ENCODE measurements at regions not wholly inside any gene's neighbourhood (a gene's known extent, or its start where the extent isn't known, plus 50 kb on each side); places are given as distances from the start of the nearest gene placed in this dataset.

- no peak for DNase-seq
Observed at GRCh38 chr13:84238381-84238780, 356.1 kb upstream of the SLITRK1 start.

- DNase-seq: no peak
Observed at GRCh38 chr13:84237143-84237542, 354.9 kb upstream of the SLITRK1 start.

DNA sequence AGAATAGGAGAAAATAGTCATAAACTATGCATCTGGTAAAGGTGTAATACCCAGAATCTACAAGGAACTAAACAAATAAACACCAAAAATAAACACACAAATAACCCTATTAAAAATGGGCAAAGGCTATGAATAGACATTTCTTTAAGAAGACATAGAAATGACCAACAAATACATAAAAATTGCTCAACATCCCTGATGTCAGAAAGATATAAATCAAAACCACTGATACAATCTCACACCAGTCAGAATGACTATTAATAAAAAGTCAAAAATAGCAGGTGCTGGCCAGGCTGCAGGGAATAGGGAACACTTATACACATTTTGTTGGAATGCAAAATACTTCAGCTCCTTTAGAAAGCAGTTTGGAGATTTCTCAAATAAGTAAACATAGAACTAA is 352.1 kb upstream of the SLITRK1 start:
- DNase-seq: no peak

DNA sequence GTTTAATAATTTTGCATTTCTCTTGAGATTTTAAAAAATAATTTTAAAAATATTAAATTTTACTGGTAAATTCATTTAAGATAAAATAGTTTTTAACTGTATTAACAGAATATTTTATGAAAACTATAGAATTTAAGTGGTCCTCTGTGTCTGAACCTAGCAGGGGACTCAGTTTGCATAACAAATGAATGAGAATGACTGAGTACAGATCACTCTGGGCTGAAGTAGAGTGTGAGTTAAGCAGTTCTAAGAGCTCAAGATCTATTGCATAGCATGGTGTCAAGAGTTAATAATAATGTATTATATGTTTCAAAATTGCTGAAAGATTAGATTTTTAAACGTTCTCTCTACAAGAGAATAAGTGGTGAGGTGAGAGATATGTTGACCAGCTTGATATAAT is 348.3 kb upstream of the SLITRK1 start:
- DNase-seq: no peak

- no peak for DNase-seq
Observed at GRCh38 chr13:84211048-84211447, 328.8 kb upstream of the SLITRK1 start.

- no peak for DNase-seq
Observed at GRCh38 chr13:84208246-84208910, 326.1 kb upstream of the SLITRK1 start.

- no peak for DNase-seq
Observed at GRCh38 chr13:84207509-84207908, 325.2 kb upstream of the SLITRK1 start.

- DNase-seq: no peak
Observed at GRCh38 chr13:84200971-84201370, 318.7 kb upstream of the SLITRK1 start.

DNA sequence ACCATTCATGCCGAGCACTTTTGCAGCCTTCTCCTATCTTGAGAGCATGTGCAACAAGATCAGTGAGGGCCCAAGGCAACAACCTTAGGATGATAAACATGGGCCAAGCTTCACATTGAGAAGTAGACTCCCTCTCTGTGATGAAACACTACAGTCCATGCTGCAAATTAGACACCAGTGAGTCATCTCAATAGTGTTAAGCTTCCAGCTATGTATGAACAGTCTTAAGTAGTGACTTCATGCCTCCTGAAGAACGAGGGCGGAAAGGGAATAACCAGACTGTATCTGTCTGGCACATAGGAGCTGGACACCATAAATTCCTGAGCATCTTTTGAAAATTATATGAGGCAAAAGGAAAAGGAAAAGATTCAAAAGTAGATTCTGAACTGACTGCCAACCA is 309.9 kb upstream of the SLITRK1 start:
- no peak for DNase-seq

DNA sequence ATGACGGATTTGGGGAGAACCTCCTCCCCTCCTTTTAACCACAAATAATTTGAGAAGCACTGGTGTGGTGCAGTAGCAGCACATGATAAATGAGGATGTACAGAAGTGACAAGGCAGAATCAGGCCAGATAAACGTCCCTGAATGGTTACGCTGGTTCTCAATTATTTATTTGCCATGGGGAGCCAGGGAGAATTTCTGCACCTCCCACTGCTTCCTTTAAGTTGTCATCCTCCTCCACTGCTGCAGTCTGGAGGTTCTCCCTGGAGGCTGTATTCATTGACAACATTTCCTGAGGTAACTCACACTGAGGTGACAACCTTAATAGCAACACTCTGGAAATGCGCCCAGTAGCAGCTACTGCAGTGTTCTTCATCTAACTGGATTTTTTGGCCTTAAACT is 308.9 kb upstream of the SLITRK1 start:
- no peak for DNase-seq

DNA sequence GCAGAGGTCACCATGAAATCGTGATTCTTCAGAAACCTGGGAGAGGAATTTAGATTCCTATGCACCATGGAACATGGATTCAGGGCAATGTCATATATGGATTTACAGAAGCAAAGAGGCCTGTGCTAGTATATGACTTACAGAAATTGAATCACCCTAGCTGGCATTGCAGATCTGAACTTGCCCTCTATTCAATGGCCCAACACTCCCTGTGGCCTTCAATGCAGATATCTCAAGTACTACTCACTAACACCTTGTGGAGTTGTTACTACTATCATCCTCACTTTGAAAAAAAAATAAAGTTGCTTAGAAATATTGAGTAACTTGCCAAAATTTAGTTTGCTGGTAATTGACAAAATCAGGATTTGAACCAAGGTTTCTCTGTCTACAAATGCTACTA is 305.4 kb upstream of the SLITRK1 start:
- DNase-seq: no peak

- no peak for DNase-seq
Observed at GRCh38 chr13:84139561-84140158, 257.4 kb upstream of the SLITRK1 start.

DNA sequence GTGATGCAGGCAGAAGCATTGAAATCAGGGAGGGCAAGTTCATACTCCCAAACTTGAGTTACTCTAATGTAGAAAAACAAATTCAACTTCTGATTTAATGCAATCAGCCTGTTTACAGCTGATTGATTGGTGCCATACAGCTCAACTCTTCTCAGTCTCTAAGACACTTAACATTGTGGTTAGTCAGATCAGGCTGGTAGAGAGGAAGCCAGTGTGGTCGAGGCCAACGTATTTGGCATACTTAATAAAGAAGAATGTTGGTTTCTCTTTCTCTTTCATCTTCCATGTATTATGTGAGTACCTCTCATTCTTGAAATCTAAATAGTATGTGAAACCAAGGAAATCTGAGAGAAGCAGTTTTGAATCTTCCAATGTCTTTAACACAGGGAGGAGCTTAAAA is 255.0 kb upstream of the SLITRK1 start:
- no peak for DNase-seq

DNA sequence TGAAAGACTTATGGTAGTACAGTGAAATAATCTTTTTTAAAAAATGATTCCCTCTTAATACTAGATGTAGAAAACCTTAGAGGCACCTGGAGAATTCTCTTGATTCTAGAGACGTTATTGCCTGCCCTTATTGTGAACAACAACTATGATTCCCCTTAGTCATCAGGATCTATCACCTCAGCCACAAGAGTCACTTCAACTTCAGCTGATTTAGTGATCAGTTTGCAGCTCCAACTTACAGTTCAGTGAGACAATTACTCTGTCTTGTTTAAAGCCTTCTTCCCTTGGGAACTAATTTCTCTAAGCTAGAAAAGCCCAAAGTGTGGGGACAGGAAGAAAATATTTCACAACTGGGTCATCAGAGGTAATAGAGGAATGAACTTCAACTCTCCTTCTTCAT is 254.3 kb upstream of the SLITRK1 start:
- DNase-seq: no peak

DNA sequence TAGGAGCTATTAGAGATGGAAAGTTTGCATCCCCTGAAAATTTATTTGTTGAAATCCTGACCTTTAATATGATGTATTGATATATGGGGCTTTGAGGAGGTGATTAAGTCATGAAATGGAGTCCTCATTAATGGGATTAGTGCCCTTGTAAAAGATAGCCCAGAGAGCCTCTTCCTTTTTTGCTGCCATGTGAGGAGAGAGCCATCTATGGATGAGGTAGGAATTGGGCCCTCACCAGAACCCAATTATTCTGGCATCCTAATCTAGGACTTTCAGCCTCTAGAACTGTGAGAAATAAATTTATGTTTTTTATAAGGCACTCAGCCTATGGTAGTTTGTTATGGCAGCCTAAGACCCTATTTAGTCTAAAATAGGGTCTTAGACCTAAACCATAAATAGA is 250.2 kb upstream of the SLITRK1 start:
- DNase-seq: no peak

DNA sequence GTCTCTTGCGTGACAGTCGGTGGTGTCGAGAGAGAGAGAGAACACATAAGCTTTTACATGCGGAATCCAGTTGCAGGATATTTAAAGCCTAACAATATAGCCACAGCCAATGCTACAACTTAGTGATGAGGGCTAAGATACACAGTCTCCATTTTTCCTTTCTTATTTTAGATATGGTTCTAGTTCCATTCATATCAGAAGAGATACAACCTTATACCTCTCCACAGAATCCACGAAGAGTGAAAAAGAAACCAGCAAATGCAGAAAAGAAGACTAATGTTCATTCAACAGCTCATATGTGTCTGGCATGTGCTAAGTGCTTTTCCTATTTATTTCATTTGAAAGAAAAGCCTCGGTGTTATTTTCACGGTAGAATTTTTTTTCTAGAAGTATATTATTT is 249.0 kb upstream of the SLITRK1 start:
- no peak for DNase-seq

DNA sequence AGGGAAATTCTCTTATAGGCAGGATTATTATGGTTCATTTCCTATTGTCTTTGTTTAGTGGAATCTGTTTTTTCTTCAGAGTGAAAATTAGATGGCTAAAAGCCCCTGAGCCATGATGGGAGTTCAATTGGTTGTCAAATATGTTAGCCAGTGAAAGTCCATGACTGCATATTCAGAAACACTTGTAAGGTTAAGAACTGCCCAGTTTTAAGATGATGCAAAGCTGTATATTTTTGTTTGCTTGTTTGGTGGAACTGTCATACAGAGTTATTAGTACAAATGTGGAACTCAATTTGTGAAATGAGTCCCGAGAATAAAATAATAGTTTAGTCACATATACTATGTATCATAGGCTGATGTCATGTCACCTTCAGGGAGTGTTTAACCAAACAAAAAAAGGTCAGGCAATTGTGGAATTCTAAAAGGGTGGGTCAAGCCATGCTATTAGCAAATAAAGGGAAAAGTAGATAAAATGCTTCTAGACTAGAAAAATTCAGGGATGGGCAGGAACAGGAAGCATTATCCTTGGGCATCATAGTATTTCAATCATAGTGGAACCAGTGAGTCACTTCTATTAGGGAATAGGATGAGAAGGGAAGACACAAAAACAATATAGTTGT is 248.3 kb upstream of the SLITRK1 start:
- DNase-seq: no peak

DNA sequence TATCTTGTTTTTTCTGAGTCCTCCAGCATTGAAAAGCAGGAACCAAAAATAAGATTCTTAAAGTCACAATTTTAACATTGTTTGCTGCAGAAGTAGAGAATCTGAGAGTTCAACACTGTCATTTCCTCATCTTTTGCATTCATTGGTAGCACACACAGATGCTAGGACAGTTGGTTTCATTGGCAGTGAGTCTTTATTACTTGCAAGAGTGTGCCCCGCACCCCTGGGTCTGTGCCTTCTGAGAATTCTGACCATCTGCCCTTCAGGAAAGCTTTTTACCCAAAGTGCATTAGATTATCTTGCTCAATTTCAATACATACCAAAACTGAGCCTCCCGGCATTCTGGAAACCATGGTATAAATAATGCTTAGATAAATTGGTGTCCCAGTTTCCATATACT is 247.7 kb upstream of the SLITRK1 start:
- DNase-seq: no peak

- DNase-seq: no peak
Observed at GRCh38 chr13:84127597-84128128, 245.4 kb upstream of the SLITRK1 start.

DNA sequence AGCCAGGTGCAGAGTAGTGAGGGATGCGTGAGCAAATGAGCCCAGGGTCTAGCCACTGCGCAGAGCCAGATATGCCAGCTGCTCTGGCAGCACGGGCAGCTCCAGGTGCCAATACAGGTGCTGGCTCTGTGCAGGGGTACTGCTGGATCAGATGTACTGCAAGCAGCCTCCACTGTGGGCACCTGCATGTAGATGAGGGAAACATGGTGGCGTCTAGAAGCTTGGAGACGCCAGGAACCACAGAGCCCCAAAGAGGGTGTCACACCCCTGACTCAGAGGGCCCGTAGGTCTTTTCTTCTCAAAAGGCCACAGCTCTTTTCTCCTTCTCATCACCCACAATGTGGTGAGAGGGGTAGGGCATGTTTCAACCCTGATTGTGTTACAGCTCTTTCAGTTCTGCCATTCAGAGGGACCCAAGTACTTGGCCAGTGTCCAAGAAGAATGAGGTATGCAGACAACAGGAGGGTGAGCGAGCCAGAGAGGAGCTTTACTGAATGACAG is 244.4 kb upstream of the SLITRK1 start:
- peak; percentile 31 for DNase-seq

- no peak for DNase-seq
Observed at GRCh38 chr13:84121456-84121855, 239.2 kb upstream of the SLITRK1 start.

DNA sequence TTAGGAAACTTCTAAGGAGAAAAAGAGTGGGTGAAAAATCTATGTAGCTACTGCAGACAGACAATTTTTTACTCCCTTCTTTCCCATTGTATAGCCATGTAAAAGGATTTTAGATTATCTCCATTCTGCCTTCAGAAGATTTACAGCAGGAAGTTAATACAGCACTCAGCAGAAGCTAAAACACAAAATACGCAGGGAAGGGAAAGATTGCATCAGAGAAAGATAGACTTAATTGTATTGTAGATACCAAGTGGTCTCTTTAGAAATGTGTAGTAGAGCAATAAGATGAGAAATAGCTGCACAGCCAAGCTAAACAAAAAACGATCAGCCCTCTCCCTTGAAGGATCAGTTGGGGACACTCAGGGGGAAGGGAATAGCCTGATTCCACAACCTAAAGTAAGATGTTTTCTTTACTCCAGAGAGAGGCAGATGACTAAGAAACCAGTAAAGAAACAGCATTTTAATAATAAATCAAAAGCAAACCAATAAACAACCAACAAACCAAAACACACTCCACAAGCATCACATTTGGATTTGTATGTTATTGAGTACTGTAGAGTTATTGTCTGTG is 236.7 kb upstream of the SLITRK1 start:
- DNase-seq: no peak

- no peak for DNase-seq
Observed at GRCh38 chr13:84098273-84098672, 216.0 kb upstream of the SLITRK1 start.

GRCh38 chr13:84097148-84097547 is 214.9 kb upstream of the SLITRK1 start:
- no peak for DNase-seq
